GDM1 (cell line): ENCODE measurements at regions not wholly inside any gene's neighbourhood (a gene's known extent, or its start where the extent isn't known, plus 50 kb on each side); places are given as distances from the start of the nearest gene placed in this dataset.

Source experiments
- DNase-seq: peaks from one replicate; lab custom pipeline; 2025; lab: John Stamatoyannopoulos, UW

- DNase-seq: no peak
These were observed 415.3 kb upstream of the IRX4 start for GRCh38 chr5:2297991-2298390.

- no peak for DNase-seq
These were observed 412.8 kb upstream of the IRX4 start for GRCh38 chr5:2295476-2295875.

- no peak for DNase-seq
These were observed 411.2 kb upstream of the IRX4 start for GRCh38 chr5:2293906-2294305.

- no peak for DNase-seq
These were observed 408.6 kb upstream of the IRX4 start for GRCh38 chr5:2291146-2291840.

GRCh38 chr5:2289380-2289779 lies 406.7 kb upstream of the IRX4 start:
- no peak for DNase-seq

GRCh38 chr5:2288968-2289367 lies 406.2 kb upstream of the IRX4 start:
- no peak for DNase-seq

GRCh38 chr5:2288466-2288865 lies 405.7 kb upstream of the IRX4 start:
- no peak for DNase-seq

GRCh38 chr5:2286250-2286649 lies 403.5 kb upstream of the IRX4 start:
- no peak for DNase-seq

GRCh38 chr5:2284678-2285077 lies 402.0 kb upstream of the IRX4 start:
- DNase-seq: no peak

GRCh38 chr5:2283481-2284045 lies 400.8 kb upstream of the IRX4 start:
- no peak for DNase-seq

GRCh38 chr5:2282893-2283292 lies 400.2 kb upstream of the IRX4 start:
- no peak for DNase-seq

- no peak for DNase-seq
These were observed 399.4 kb upstream of the IRX4 start for GRCh38 chr5:2282034-2282690.

GRCh38 chr5:2281446-2281845 lies 398.7 kb upstream of the IRX4 start:
- no peak for DNase-seq

- DNase-seq: no peak
These were observed 397.6 kb upstream of the IRX4 start for GRCh38 chr5:2280318-2280717.

GRCh38 chr5:2278825-2279456 lies 396.2 kb upstream of the IRX4 start:
- no peak for DNase-seq

- no peak for DNase-seq
These were observed 395.2 kb upstream of the IRX4 start for GRCh38 chr5:2277886-2278285.

- DNase-seq: no peak
These were observed 393.4 kb upstream of the IRX4 start for GRCh38 chr5:2276101-2276500.

GRCh38 chr5:2272755-2273154 lies 390.0 kb upstream of the IRX4 start:
- no peak for DNase-seq

- no peak for DNase-seq
These were observed 389.3 kb upstream of the IRX4 start for GRCh38 chr5:2272039-2272438.

- no peak for DNase-seq
These were observed 388.6 kb upstream of the IRX4 start for GRCh38 chr5:2271316-2271715.

- DNase-seq: no peak
These were observed 387.7 kb upstream of the IRX4 start for GRCh38 chr5:2270467-2270866.

GRCh38 chr5:2269656-2270055 lies 386.9 kb upstream of the IRX4 start:
- DNase-seq: no peak

- DNase-seq: no peak
These were observed 385.3 kb upstream of the IRX4 start for GRCh38 chr5:2267991-2268390.
